HG03103 (cell line): ENCODE measurements at regions not wholly inside any gene's neighbourhood (a gene's known extent, or its start where the extent isn't known, plus 50 kb on each side); places are given as distances from the start of the nearest gene placed in this dataset.

Experiments used
- ATAC-seq: cut with Tn5 transposase; IDR thresholded peaks from one replicate; pipeline ENCODE4 v1.9.1; 2021; ENCODE audit warnings: low read depth; ENCODE audit not compliant: unreplicated experiment

DNA sequence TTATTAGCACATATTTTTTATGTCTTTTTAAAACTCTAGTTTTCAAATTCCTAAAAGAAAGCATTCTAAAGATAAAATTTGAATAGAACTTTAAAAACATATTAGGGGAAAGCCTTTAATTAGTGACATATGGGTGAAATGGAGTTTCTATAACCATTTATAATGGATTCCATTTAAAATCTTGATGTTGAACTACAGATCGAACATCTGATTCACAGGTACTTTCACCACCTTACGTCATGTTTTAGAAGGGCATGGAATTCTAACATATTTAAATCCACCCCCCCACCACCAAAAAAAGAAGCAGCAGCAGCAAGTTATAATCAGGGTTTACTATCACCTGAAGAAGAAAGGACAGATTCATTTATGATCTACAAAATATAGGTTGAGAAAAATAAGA lies 298.4 kb downstream of the SMOC2 start:
- no peak for ATAC-seq

- no peak for ATAC-seq
Measured at GRCh38 chr6:168737481-168737880, 296.5 kb downstream of the SMOC2 start.

GRCh38 chr6:168737014-168737413 lies 296.0 kb downstream of the SMOC2 start:
- no peak for ATAC-seq

DNA sequence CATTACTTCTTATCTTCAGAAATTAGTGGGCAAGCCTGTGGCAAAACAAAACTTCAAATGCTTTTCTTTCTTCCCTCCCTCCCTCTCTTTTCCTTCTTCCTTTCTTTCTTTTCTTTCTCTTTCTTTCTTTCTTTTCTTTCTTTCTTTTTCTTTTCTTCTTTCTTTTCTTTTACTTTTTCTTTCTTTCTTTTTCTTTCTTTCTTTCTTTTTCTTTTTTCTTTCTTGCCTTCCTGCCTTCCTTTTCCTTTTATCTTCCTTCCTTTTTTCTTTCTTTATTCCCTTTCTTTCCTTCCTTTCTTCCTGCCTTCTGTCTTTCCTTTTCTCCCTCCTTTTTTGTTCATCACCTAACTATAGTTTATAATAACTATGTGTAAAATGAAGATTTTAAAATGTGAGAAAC lies 295.1 kb downstream of the SMOC2 start:
- ATAC-seq: no peak

DNA sequence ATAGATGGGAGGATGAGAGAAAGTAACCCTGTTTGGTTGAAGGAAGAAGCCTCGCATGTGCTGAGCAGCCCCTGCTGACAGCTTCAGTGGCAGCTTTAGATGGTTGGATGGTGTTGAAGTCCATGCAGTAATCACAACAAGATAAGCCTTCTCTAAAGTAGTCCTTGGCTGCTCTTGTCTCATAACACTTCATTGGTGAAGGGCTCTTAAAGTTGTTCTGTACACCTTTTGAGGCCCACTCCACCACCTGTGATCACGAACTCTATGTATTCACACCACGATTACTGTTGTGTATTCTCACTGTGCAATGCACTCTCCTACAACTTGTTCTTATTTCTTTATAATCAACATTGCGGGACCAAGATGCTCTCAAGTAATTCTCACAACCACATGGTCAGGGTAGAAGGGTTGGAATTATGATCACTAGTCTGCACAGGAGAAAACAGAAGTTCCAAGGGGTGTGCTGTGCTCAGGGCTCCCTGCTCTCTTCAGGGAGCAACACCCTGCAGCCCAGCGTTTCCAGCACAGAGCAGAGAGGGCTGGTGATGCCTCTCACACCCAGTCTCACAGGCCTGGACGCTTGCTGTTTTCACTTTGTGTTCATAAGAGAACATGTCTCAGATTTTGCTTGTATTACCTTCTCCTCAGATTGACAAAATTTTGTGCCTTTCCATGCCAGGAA lies 294.4 kb downstream of the SMOC2 start:
- no peak for ATAC-seq

DNA sequence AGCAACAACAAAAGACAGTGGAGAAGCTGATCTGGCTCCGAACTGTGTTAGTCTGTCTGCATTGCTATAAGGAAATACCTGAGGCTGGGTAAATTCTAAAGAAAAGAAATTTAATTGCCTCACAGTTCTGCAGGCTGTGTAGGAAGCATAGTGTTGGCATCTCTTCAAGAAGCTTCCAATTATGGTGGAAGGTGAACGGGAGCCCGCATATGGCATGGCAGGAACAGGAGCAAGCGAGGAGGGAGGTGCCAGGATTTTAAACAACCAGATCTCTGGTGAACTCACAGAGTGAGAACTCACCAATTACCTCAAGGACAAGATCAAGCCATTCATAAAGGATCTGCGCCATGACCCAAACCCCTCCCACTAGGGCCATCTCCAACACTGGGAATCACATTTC lies 293.5 kb downstream of the SMOC2 start:
- no peak for ATAC-seq

- ATAC-seq: no peak
Measured at GRCh38 chr6:168732676-168733075, 291.7 kb downstream of the SMOC2 start.

GRCh38 chr6:168730931-168731716 lies 290.1 kb downstream of the SMOC2 start:
- ATAC-seq: no peak

- no peak for ATAC-seq
Measured at GRCh38 chr6:168728056-168728455, 287.1 kb downstream of the SMOC2 start.

DNA sequence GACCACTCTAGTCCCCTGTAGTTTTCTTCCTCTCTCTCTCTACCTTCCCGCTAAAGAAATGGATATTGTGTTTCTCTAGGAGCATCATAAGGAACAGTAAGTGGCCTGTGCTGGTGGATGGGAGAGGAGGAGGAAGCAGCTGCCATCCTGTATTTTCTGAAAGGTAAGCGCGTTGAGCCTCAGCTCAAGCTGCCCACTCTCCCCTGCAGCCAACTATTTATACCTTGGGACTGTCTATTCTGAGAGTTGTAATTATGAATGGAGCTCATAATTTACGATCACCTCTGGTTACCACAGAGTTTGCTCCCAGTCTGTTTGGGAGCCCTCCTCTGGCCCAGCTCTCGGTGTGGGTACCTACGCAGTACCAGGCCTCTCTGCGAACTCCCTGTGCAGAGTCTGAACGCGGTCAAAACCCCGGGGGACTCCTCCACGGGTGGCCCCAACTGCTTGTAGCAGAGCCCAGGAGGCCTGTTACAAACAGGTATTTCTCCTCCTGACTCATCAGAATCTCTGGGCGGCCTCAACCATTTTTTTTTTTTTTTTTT lies 285.4 kb downstream of the SMOC2 start:
- ATAC-seq: no peak

GRCh38 chr6:168725802-168726201 lies 284.8 kb downstream of the SMOC2 start:
- no peak for ATAC-seq

- no peak for ATAC-seq
Measured at GRCh38 chr6:168724669-168725570, 283.9 kb downstream of the SMOC2 start.

DNA sequence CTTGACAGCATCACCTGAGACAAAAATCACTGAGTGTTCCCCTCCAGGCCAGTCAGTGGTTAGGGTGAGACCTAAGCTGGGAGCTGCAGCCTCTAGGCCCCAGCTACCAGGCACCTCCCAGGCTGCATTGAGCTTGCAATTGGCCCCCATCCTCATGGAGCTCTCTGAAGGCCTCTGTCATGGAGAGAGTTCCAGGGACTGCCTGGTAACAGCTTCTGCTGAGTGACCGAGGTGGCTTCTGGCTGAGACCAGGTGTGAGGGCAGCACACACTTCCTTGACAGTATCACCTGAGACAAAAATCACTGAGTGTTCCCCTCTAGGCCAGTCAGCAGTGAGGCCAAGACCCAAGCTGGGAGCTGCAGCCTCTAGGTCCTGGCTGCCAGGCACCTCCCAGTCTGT lies 283.0 kb downstream of the SMOC2 start:
- no peak for ATAC-seq

DNA sequence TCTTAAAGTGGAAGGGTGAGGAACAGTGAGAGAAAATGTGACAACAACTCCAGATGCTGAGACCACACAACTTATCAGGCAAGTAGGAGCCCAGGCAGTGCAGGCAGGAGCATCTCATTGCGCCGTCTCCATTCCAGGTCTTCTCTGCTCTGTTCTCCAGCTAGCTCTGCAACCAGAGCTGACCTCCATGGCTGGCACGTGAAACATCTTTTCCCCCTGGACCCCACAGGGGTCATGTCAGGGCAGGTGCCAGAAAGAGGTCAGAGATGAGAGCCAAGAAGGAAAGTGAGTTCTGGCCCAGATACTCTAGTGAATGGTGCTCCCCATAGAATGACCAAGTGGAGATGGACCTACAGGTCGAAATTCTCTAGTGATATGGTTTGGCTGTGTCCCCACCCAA lies 281.4 kb downstream of the SMOC2 start:
- no peak for ATAC-seq

- ATAC-seq: no peak
Measured at GRCh38 chr6:168721571-168721970, 280.6 kb downstream of the SMOC2 start.

DNA sequence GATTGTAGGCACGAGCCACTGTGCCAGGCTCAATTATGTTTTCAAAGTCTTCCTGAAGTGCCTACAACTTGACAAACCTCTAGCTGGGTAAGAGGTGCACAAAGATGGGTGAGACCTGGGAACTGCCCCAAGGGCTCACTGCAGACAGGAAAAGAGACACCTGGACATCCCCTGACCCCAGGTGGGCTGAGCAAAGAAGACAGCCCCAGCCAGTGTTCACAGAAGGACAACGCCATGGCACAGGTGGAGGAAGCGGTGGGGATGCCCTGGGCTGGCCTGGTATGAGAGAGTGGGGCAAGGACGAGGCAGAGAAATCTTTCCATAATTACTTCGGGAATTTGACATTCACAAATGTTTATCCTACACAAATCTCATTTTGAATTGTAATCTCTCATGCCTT lies 278.9 kb downstream of the SMOC2 start:
- ATAC-seq: no peak

GRCh38 chr6:168718821-168719475 lies 278.0 kb downstream of the SMOC2 start:
- ATAC-seq: no peak
